H9 (cell line): ENCODE measurements at regions not wholly inside any gene's neighbourhood (a gene's known extent, or its start where the extent isn't known, plus 50 kb on each side); places are given as distances from the start of the nearest gene placed in this dataset.

Experiments
- DNase-seq: peaks from one replicate; pipeline ENCODE4 v3.0.0-alpha.2; 2017
- H2AFZ ChIP-seq: one replicate; pipeline ENCODE4 v1.6.1; 2013; ENCODE audit warnings: mild to moderate bottlenecking, low read length, control low read depth, moderate library complexity
- H2AK5ac ChIP-seq: 2 replicates; pipeline ENCODE4 v1.6.1; 2013; ENCODE audit warnings: low read length, control low read depth, mixed read lengths; ENCODE audit not compliant: insufficient read length
- H2BK120ac ChIP-seq: one replicate; pipeline ENCODE4 v1.6.1; 2013; ENCODE audit warnings: low read depth, mild to moderate bottlenecking, low read length, control low read depth, inconsistent platforms; ENCODE audit not compliant: poor library complexity, severe bottlenecking
- H2BK12ac ChIP-seq: 2 replicates; pipeline ENCODE4 v1.6.1; 2013; ENCODE audit warnings: low read length, control low read depth, mixed read lengths, low read depth; ENCODE audit not compliant: insufficient read length
- H2BK15ac ChIP-seq: 2 replicates; pipeline ENCODE4 v1.6.1; 2013; ENCODE audit warnings: low read depth, low read length, control low read depth
- H2BK20ac ChIP-seq: one replicate; pipeline ENCODE4 v1.6.1; 2013; ENCODE audit warnings: low read depth, mild to moderate bottlenecking, low read length, control low read depth, inconsistent platforms; ENCODE audit not compliant: poor library complexity, severe bottlenecking
- H2BK5ac ChIP-seq: 2 replicates; pipeline ENCODE4 v1.6.1; 2013; ENCODE audit warnings: low read length, control low read depth, mixed read lengths; ENCODE audit not compliant: insufficient read length
- H3K14ac ChIP-seq: 2 replicates; pipeline ENCODE4 v1.6.1; 2013; ENCODE audit warnings: low read length, control low read depth; ENCODE audit not compliant: insufficient read depth
- H3K18ac ChIP-seq: 2 replicates; pipeline ENCODE4 v1.6.1; 2013; ENCODE audit warnings: low read depth, mild to moderate bottlenecking, mixed read lengths, low read length, control low read depth; ENCODE audit not compliant: insufficient read length
- H3K23ac ChIP-seq: 2 replicates; pipeline ENCODE4 v1.6.1; 2013; ENCODE audit warnings: low read length, control low read depth, mixed read lengths, low read depth; ENCODE audit not compliant: insufficient read length
- H3K23me2 ChIP-seq: 2 replicates; pipeline ENCODE4 v1.6.1; 2013; ENCODE audit warnings: low read depth, mild to moderate bottlenecking, mixed read lengths, low read length, control low read depth; ENCODE audit not compliant: insufficient read length, poor library complexity, severe bottlenecking
- H3K27ac ChIP-seq: 2 replicates; pipeline ENCODE4 v1.5.1; 2013; ENCODE audit warnings: low read length, control low read depth, mixed read lengths, low read depth; ENCODE audit not compliant: insufficient read length
- H3K27me3 ChIP-seq: 2 replicates; pipeline ENCODE4 v1.6.1; 2013; ENCODE audit warnings: low read length, control low read depth, inconsistent platforms; ENCODE audit not compliant: insufficient read depth
- H3K4ac ChIP-seq: 2 replicates; pipeline ENCODE4 v1.6.1; 2013; ENCODE audit warnings: low read depth, mild to moderate bottlenecking, control low read depth, inconsistent platforms, low read length, moderate library complexity
- H3K4me1 ChIP-seq: 2 replicates; pipeline ENCODE4 v1.6.1; 2013; ENCODE audit warnings: low read length, control low read depth, inconsistent platforms; ENCODE audit not compliant: insufficient read depth
- H3K4me2 ChIP-seq: 2 replicates; pipeline ENCODE4 v1.6.1; 2013; ENCODE audit warnings: low read length, control low read depth, mixed read lengths; ENCODE audit not compliant: insufficient read length, insufficient read depth
- H3K56ac ChIP-seq: 2 replicates; pipeline ENCODE4 v1.6.1; 2013; ENCODE audit warnings: low read depth, mild to moderate bottlenecking, mixed read lengths, low read length, control low read depth; ENCODE audit not compliant: insufficient read length
- H3K79me1 ChIP-seq: 2 replicates; pipeline ENCODE4 v1.6.1; 2013; ENCODE audit warnings: low read depth, mild to moderate bottlenecking, moderate library complexity, low read length, control low read depth, inconsistent platforms; ENCODE audit not compliant: insufficient read depth, poor library complexity, severe bottlenecking
- H3K79me2 ChIP-seq: 2 replicates; pipeline ENCODE4 v1.6.1; 2013; ENCODE audit warnings: low read length, control low read depth, inconsistent platforms; ENCODE audit not compliant: insufficient read depth
- H3K9ac ChIP-seq: 2 replicates; pipeline ENCODE4 v1.6.1; 2013; ENCODE audit warnings: low read length, control low read depth, mixed read lengths; ENCODE audit not compliant: insufficient read length; ENCODE audit errors: extremely low read depth
- H3K9me3 ChIP-seq: one replicate; pipeline ENCODE4 v1.6.1; 2013; ENCODE audit warnings: low read depth, low read length, inconsistent platforms; ENCODE audit not compliant: control insufficient read depth
- H3T11ph ChIP-seq: one replicate; pipeline ENCODE4 v1.6.1; 2013; ENCODE audit warnings: mild to moderate bottlenecking, low read length, control low read depth, inconsistent platforms
- H4K20me1 ChIP-seq: one replicate; pipeline ENCODE4 v1.6.1; 2013; ENCODE audit not compliant: control insufficient read depth, insufficient read length, insufficient read depth
- H4K5ac ChIP-seq: 2 replicates; pipeline ENCODE4 v1.6.1; 2013; ENCODE audit warnings: low read depth, mild to moderate bottlenecking, mixed read lengths, low read length, control low read depth; ENCODE audit not compliant: insufficient read length
- H4K8ac ChIP-seq: replicated peaks from 2 replicates; pipeline ENCODE4 v1.6.1; 2013; ENCODE audit warnings: low read length, control low read depth, mixed read lengths, low read depth; ENCODE audit not compliant: insufficient read length
- H4K91ac ChIP-seq: 2 replicates; pipeline ENCODE4 v1.6.1; 2013; ENCODE audit warnings: low read depth, mild to moderate bottlenecking, moderate library complexity, mixed read lengths, low read length, control low read depth; ENCODE audit not compliant: insufficient read length
- H3K27ac Mint-ChIP-seq, 3 experiments: 2 replicates in 2 of 3; 3 replicates in 1 of 3; pipeline ENCODE4 v1.8.0; 2020 to 2021; ENCODE audit warnings: mixed read lengths in 3 of 3, mild to moderate bottlenecking in 1 of 3, moderate library complexity in 1 of 3
- H3K27me3 Mint-ChIP-seq: 2 replicates; pipeline ENCODE4 v1.8.0; 2021; ENCODE audit warnings: low read depth, mild to moderate bottlenecking, moderate library complexity, mixed read lengths
- H3K36me3 Mint-ChIP-seq, 3 experiments: 2 replicates in 2 of 3; 3 replicates in 1 of 3; pipeline ENCODE4 v1.8.0; 2020 to 2021; ENCODE audit warnings: low read depth in 3 of 3, mixed read lengths in 3 of 3; ENCODE audit not compliant: insufficient read depth in 1 of 3
- H3K4me1 Mint-ChIP-seq, 2 experiments: 2 replicates each; pipeline ENCODE4 v1.8.0; 2020; ENCODE audit warnings: mixed read lengths in 2 of 2
- H3K4me3 Mint-ChIP-seq, 2 experiments: 2 replicates in 1 of 2; 3 replicates in 1 of 2; pipeline ENCODE4 v1.8.0; 2020 to 2021; ENCODE audit warnings: mild to moderate bottlenecking in 2 of 2, mixed read lengths in 2 of 2, moderate library complexity in 1 of 2
- H3K9me3 Mint-ChIP-seq, 2 experiments: 2 replicates in 1 of 2; 3 replicates in 1 of 2; pipeline ENCODE4 v1.8.0; 2020; ENCODE audit warnings: mild to moderate bottlenecking in 2 of 2, mixed read lengths in 2 of 2, moderate library complexity in 1 of 2
- WGBS: extraction: QIAGEN DNeasy Blood & Tissue Kit; methylation state at CpG from one replicate; pipeline ENCODE4 v1.1.7; 2013; ENCODE audit warnings: missing lambda C conversion rate, low lambda C conversion rate, mixed read lengths; ENCODE audit not compliant: insufficient read length; ENCODE audit errors: extremely low coverage; 5-methylcytosine and 5-hydroxymethylcytosine counted together
- TF ChIP-seq, protein P1 (sequence below): fragments of 200-600 bp; sonication (generic); conservative IDR thresholded peaks from 3 replicates; pipeline ENCODE4 v1.8.0; 2021; ENCODE audit warnings: antibody characterized with exemption, mild to moderate bottlenecking

DNA sequence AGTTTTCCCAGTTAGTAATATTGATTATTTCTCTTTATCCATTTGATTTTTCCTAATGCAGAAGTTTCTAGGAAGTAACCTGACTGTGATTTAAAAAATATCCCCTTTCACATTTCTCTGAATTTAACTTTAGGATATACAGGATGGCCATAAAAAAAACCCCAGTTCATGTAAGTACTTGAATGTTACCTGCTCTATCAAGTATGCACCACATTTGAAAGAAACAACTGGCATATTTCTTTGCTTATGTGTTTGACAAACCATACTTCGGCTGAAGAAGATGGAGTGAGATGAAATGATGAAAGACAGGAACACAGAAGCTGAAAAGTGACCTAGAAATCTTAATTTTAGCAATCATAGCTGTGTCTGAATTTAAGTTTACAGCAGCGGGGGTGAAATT lies 374.0 kb upstream of the NOX3 start:
- no peak overlapping the region for H3K56ac ChIP-seq
- H3K23ac ChIP-seq = no peak overlapping the region
- H2BK120ac ChIP-seq = no peak overlapping the region
- H2BK15ac ChIP-seq = no peak overlapping the region
- Mint-ChIP-seq H3K27me3 (no peaks in the 10 kb centered on the region), H3K4me1 (no peaks in the 10 kb centered on the region), H3K9me3 (peaks cover 0 to 2% of the 10 kb centered on the region in 2 experiments; a peak in 2 of 5 replicates), H3K36me3 (no peaks in the 10 kb centered on the region), H3K27ac (no peak overlapping the region), H3K4me3 (no peak overlapping the region)
- no CpG with 5 or more reads among the region's 2 CpGs for WGBS
- H3K79me1 ChIP-seq = no peaks in the 10 kb centered on the region
- no peak overlapping the region for H3T11ph ChIP-seq
- H2AFZ ChIP-seq = no peak overlapping the region
- no peak for DNase-seq
- no peaks in the 10 kb centered on the region for H3K27me3 ChIP-seq
- no peaks in the 10 kb centered on the region for H3K79me2 ChIP-seq
- H3K23me2 ChIP-seq = no peaks in the 10 kb centered on the region
- no peak overlapping the region for H2BK5ac ChIP-seq
- no peak overlapping the region for H3K9ac ChIP-seq
- no peak overlapping the region for H3K4me2 ChIP-seq
- H3K14ac ChIP-seq = no peak overlapping the region
- TF ChIP-seq, protein P1, sequence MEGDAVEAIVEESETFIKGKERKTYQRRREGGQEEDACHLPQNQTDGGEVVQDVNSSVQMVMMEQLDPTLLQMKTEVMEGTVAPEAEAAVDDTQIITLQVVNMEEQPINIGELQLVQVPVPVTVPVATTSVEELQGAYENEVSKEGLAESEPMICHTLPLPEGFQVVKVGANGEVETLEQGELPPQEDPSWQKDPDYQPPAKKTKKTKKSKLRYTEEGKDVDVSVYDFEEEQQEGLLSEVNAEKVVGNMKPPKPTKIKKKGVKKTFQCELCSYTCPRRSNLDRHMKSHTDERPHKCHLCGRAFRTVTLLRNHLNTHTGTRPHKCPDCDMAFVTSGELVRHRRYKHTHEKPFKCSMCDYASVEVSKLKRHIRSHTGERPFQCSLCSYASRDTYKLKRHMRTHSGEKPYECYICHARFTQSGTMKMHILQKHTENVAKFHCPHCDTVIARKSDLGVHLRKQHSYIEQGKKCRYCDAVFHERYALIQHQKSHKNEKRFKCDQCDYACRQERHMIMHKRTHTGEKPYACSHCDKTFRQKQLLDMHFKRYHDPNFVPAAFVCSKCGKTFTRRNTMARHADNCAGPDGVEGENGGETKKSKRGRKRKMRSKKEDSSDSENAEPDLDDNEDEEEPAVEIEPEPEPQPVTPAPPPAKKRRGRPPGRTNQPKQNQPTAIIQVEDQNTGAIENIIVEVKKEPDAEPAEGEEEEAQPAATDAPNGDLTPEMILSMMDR = no peak
- H3K27ac ChIP-seq = no peak overlapping the region
- H3K18ac ChIP-seq = no peak overlapping the region
- H3K4ac ChIP-seq = no peak overlapping the region
- H4K91ac ChIP-seq = no peak overlapping the region
- H2AK5ac ChIP-seq = no peak overlapping the region
- H4K20me1 ChIP-seq = no peaks in the 10 kb centered on the region
- no peak overlapping the region for H2BK12ac ChIP-seq
- H4K8ac ChIP-seq = no peak overlapping the region
- no peak overlapping the region for H4K5ac ChIP-seq
- no peak overlapping the region for H2BK20ac ChIP-seq
- H3K9me3 ChIP-seq = no peaks in the 10 kb centered on the region
- no peaks in the 10 kb centered on the region for H3K4me1 ChIP-seq
